ENCODE measurements at regions not wholly inside any gene's neighbourhood (a gene's known extent, or its start where the extent isn't known, plus 50 kb on each side); places are given as distances from the start of the nearest gene placed in this dataset.

DNA sequence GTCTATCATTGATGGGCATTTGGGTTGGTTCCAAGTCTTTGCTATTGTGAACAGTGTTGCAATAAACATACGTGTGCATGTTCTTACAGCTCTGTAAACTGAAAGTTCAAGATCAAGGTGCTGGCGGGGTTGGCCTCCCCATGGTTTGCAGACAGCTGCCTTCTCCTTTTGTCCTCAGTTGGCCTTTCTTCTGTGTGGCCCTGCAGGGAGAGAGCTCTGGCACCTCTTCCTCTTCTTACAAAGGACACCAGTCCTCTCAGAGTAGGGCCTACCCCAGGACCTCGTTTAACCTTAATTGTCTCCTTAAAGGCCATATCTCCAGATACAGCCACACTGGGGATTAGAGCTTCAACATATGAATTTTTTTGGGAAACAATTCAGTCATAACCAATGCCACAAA lies 462.7 kb downstream of the TCERG1L start:
- no peaks in the 10 kb centered on the region for H3K27me3 ChIP-seq (ENCODE audit: control insufficient read depth in 3 of 3, insufficient read depth in 3 of 3, low read length in 2 of 3)
- H3K9me3 ChIP-seq (ENCODE audit: control insufficient read depth in 4 of 4, insufficient read depth in 3 of 4, low read length in 3 of 4), result peaks cover 0 to 4% (median 1%) of the 10 kb centered on the region in 4 donors
- DNase-seq (no peak), ATAC-seq (ENCODE audit: insufficient read depth, low FRiP score) (no peak)
- H3K4me1 ChIP-seq (ENCODE audit: control insufficient read depth in 5 of 5, insufficient read depth in 5 of 5, low read length in 5 of 5), result no peaks in the 10 kb centered on the region
- no peak overlapping the region for H3K9ac ChIP-seq (ENCODE audit: insufficient read depth in 1 of 2, low read length in 2 of 2)
- 82 to 92% methylated on average over 3 of the region's 3 CpGs for WGBS, 2 donors
- no peak overlapping the region for H3K27ac ChIP-seq (ENCODE audit: low read depth in 1 of 2, low read length in 1 of 2)
- no peak overlapping the region for H3K4me3 ChIP-seq
- TF ChIP-seq CTCF (IDR thresholded peaks at IDR 0.05; ENCODE audit: control extremely low read depth, extremely low read depth), result no peak
- H3K36me3 ChIP-seq (ENCODE audit: control insufficient read depth in 4 of 4, insufficient read depth in 4 of 4, low read length in 4 of 4), result no peaks in the 10 kb centered on the region

GRCh38 chr10:130854151-130854550 lies 457.4 kb downstream of the TCERG1L start:
- Histone ChIP-seq H3K36me3 (ENCODE audit: control insufficient read depth in 4 of 4, insufficient read depth in 4 of 4, low read length in 4 of 4) (no peaks in the 10 kb centered on the region), H3K9me3 (ENCODE audit: control insufficient read depth in 4 of 4, insufficient read depth in 3 of 4, low read length in 3 of 4) (peaks cover 0 to 13% (median 9%) of the 10 kb centered on the region in 4 donors), H3K4me1 (ENCODE audit: control insufficient read depth in 5 of 5, insufficient read depth in 5 of 5, low read length in 5 of 5) (no peaks in the 10 kb centered on the region), H3K27ac (ENCODE audit: low read depth in 1 of 2, low read length in 1 of 2) (no peak overlapping the region), H3K27me3 (ENCODE audit: control insufficient read depth in 3 of 3, insufficient read depth in 3 of 3, low read length in 2 of 3) (peaks cover 0 to 3% (median 0%) of the 10 kb centered on the region in 3 donors), H3K4me3 (no peak overlapping the region), H3K9ac (ENCODE audit: insufficient read depth in 1 of 2, low read length in 2 of 2) (no peak overlapping the region)
- TF ChIP-seq CTCF (IDR thresholded peaks at IDR 0.05; ENCODE audit: control extremely low read depth, extremely low read depth), result no peak
- no peak for ATAC-seq (ENCODE audit: insufficient read depth, low FRiP score)
- DNase-seq, result no peak
- 84 to 93% methylated on average over 1 of the region's 1 CpG for WGBS, 2 donors

DNA sequence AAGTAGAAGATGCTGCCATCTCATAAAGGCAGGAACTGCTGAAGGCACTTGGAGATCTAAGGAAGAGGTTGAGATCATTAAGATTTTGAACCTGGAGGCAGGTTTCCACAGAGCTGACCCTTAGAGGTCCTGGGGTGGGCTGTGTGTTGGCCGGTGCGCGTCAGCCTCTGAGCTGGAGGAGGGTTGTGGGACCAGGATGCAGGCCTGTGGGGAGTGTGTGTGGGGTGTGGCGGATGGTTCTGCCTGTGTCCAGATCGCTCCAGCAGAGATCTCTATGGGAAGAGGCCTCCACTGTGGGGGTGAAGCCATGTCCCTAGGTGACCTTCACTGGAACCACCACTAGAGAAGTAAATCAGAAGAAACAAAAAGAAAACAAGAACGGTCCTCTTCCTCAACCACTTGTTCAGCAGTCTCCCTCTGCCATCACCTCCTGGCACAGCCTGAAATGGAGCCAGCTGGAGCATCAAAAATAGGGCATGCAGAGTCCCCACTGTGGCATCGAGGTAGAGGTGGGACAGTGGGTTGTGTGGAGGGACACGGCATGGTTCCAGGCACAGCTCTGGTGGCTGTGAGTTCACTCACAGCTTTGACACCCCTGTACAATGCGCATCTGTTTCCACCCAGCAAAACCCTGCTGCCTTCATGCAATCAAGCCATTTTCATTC lies 453.8 kb downstream of the TCERG1L start:
- Histone ChIP-seq H3K4me1 (ENCODE audit: control insufficient read depth in 5 of 5, insufficient read depth in 5 of 5, low read length in 5 of 5) (no peaks in the 10 kb centered on the region), H3K27me3 (ENCODE audit: control insufficient read depth in 3 of 3, insufficient read depth in 3 of 3, low read length in 2 of 3) (peaks cover 0 to 5% (median 0%) of the 10 kb centered on the region in 3 donors), H3K36me3 (ENCODE audit: control insufficient read depth in 4 of 4, insufficient read depth in 4 of 4, low read length in 4 of 4) (no peaks in the 10 kb centered on the region), H3K27ac (ENCODE audit: low read depth in 1 of 2, low read length in 1 of 2) (no peak overlapping the region), H3K9me3 (ENCODE audit: control insufficient read depth in 4 of 4, insufficient read depth in 3 of 4, low read length in 3 of 4) (peaks cover 0 to 13% (median 9%) of the 10 kb centered on the region in 4 donors), H3K4me3 (no peak overlapping the region), H3K9ac (ENCODE audit: insufficient read depth in 1 of 2, low read length in 2 of 2) (no peak overlapping the region)
- 87% methylated on average over 9 of the region's 9 CpGs for WGBS, 2 donors
- ATAC-seq (ENCODE audit: insufficient read depth, low FRiP score), result no peak
- TF ChIP-seq CTCF (IDR thresholded peaks at IDR 0.05; ENCODE audit: control extremely low read depth, extremely low read depth), result no peak
- no peak for DNase-seq

- no peak for ATAC-seq (ENCODE audit: insufficient read depth, low FRiP score)
- H3K4me3 ChIP-seq, result no peak overlapping the region
- peaks cover 0 to 12% (median 8%) of the 10 kb centered on the region in 4 donors for H3K9me3 ChIP-seq (ENCODE audit: control insufficient read depth in 4 of 4, insufficient read depth in 3 of 4, low read length in 3 of 4)
- peaks cover 0 to 5% (median 0%) of the 10 kb centered on the region in 3 donors for H3K27me3 ChIP-seq (ENCODE audit: control insufficient read depth in 3 of 3, insufficient read depth in 3 of 3, low read length in 2 of 3)
- H3K4me1 ChIP-seq (ENCODE audit: control insufficient read depth in 5 of 5, insufficient read depth in 5 of 5, low read length in 5 of 5), result no peaks in the 10 kb centered on the region
- TF ChIP-seq CTCF (IDR thresholded peaks at IDR 0.05; ENCODE audit: control extremely low read depth, extremely low read depth), result no peak
- no peak overlapping the region for H3K9ac ChIP-seq (ENCODE audit: insufficient read depth in 1 of 2, low read length in 2 of 2)
- H3K36me3 ChIP-seq (ENCODE audit: control insufficient read depth in 4 of 4, insufficient read depth in 4 of 4, low read length in 4 of 4), result no peaks in the 10 kb centered on the region
- H3K27ac ChIP-seq (ENCODE audit: low read depth in 1 of 2, low read length in 1 of 2), result no peak overlapping the region
- DNase-seq, result no peak
- 60 to 66% methylated on average over 2 of the region's 2 CpGs for WGBS, 2 donors
Measured at GRCh38 chr10:130858626-130859025, 452.9 kb downstream of the TCERG1L start.
